Erythroblast (primary cell): ENCODE measurements at regions not wholly inside any gene's neighbourhood (a gene's known extent, or its start where the extent isn't known, plus 50 kb on each side); places are given as distances from the start of the nearest gene placed in this dataset.

ENCODE experiments used
- GATA1 ChIP-seq: IDR thresholded peaks from 2 replicates; pipeline ENCODE4 v1.6.1; 2011; ENCODE audit warnings: low read depth, mild to moderate bottlenecking, control low read depth, low read length, moderate library complexity
- POLR2A ChIP-seq: IDR thresholded peaks from 2 replicates; pipeline ENCODE4 v1.6.1; 2011; ENCODE audit warnings: mild to moderate bottlenecking, low read length

DNA sequence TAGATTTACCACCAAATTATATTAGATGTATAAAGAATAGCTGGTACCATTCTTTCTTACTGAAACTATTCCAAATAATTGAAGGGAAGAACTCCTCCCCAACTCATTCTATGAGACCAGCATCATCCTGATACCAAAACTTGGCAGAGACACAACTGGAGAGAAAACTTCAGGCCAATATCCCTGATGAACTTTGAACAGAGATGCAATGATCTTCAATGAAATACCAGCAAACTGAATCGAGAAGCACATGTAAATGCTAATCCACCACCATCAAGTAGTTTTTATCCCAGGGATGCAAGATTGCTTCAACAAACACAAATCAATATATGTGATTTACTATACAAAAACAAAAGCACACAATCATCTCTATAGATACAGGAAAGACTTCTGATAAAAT is 329.8 kb downstream of the RDH14 start:
- no peak for TF ChIP-seq POLR2A
- TF ChIP-seq GATA1, result no peak
